GM23338 (cell line): ENCODE measurements at regions not wholly inside any gene's neighbourhood (a gene's known extent, or its start where the extent isn't known, plus 50 kb on each side); places are given as distances from the start of the nearest gene placed in this dataset.

Experiments
- ATAC-seq: fragments of 200-7000 bp; cut with Tn5 transposase; 3 replicates; pipeline ENCODE4 v1.9.1; 2020
- DNase-seq: peaks from one replicate; pipeline ENCODE4 v3.0.0-alpha.2; 2015; ENCODE audit warnings: low spot score
- H2AFZ ChIP-seq: fragments of 200-600 bp; sonication (generic); 2 replicates; pipeline ENCODE4 v1.8.0; 2016; ENCODE audit warnings: antibody characterized with exemption, mild to moderate bottlenecking, moderate library complexity
- H3F3A ChIP-seq: fragments of 200-600 bp; sonication (generic); replicated peaks from 2 replicates; pipeline ENCODE4 v1.8.0; 2017; ENCODE audit warnings: antibody characterized with exemption, mixed run types, low read depth
- H3K27ac ChIP-seq: fragments of 200-600 bp; sonication (generic); 2 replicates; pipeline ENCODE4 v1.6.1; 2016; ENCODE audit warnings: low read depth
- H3K27me3 ChIP-seq: fragments of 200-600 bp; sonication (generic); 2 replicates; pipeline ENCODE4 v1.8.0; 2016; ENCODE audit warnings: mild to moderate bottlenecking, mixed run types, moderate library complexity; ENCODE audit not compliant: insufficient read depth
- H3K36me3 ChIP-seq: fragments of 200-600 bp; sonication (generic); 2 replicates; pipeline ENCODE4 v1.8.0; 2016; ENCODE audit warnings: mild to moderate bottlenecking; ENCODE audit not compliant: insufficient read depth
- H3K4me1 ChIP-seq: fragments of 200-600 bp; sonication (generic); 2 replicates; pipeline ENCODE4 v1.8.0; 2016; ENCODE audit warnings: mild to moderate bottlenecking, moderate library complexity; ENCODE audit not compliant: insufficient read depth
- H3K4me2 ChIP-seq: fragments of 200-600 bp; sonication (generic); 2 replicates; pipeline ENCODE4 v1.7.1; 2017; ENCODE audit warnings: mixed run types
- H3K4me3 ChIP-seq: fragments of 200-600 bp; sonication (generic); 2 replicates; pipeline ENCODE4 v1.6.1; 2016; ENCODE audit warnings: mixed run types
- H3K79me2 ChIP-seq: fragments of 200-600 bp; sonication (generic); replicated peaks from 2 replicates; pipeline ENCODE4 v1.8.0; 2017; ENCODE audit warnings: mild to moderate bottlenecking; ENCODE audit not compliant: insufficient read depth
- H3K9me2 ChIP-seq: fragments of 200-600 bp; sonication (generic); 2 replicates; pipeline ENCODE4 v1.8.0; 2017; ENCODE audit not compliant: insufficient read depth
- H4K20me1 ChIP-seq: fragments of 200-600 bp; sonication (generic); replicated peaks from 2 replicates; pipeline ENCODE4 v1.8.0; 2017; ENCODE audit warnings: mild to moderate bottlenecking; ENCODE audit not compliant: insufficient read depth
- H3K27ac Mint-ChIP-seq: 2 replicates; pipeline ENCODE4 v1.8.0; 2020; ENCODE audit warnings: inconsistent platforms, mild to moderate bottlenecking, moderate library complexity, mixed read lengths
- H3K27me3 Mint-ChIP-seq: 3 replicates; pipeline ENCODE4 v1.8.0; 2022; ENCODE audit warnings: low read depth, mild to moderate bottlenecking, moderate library complexity, mixed read lengths, inconsistent platforms; ENCODE audit not compliant: insufficient read depth, poor library complexity
- H3K36me3 Mint-ChIP-seq: 3 replicates; pipeline ENCODE4 v1.8.0; 2021; ENCODE audit warnings: low read depth, mild to moderate bottlenecking, inconsistent platforms, moderate library complexity, mixed read lengths
- H3K4me1 Mint-ChIP-seq: 3 replicates; pipeline ENCODE4 v1.8.0; 2020; ENCODE audit warnings: mild to moderate bottlenecking, inconsistent platforms, mixed read lengths
- H3K4me3 Mint-ChIP-seq: 3 replicates; pipeline ENCODE4 v1.8.0; 2021; ENCODE audit warnings: moderate library complexity, mild to moderate bottlenecking, inconsistent platforms, mixed read lengths
- H3K9me3 Mint-ChIP-seq: 3 replicates; pipeline ENCODE4 v1.8.0; 2020; ENCODE audit warnings: moderate library complexity, mild to moderate bottlenecking, inconsistent platforms, mixed read lengths
- CREB1 ChIP-seq: fragments of 250-450 bp; sonication (Bioruptor Pico); IDR thresholded peaks from 2 replicates; pipeline ENCODE4 v1.5.0; 2020; ENCODE audit warnings: low read depth, mild to moderate bottlenecking, moderate library complexity
- ETS1 ChIP-seq: IDR thresholded peaks from 2 replicates; pipeline ENCODE4 v1.6.1; 2016; ENCODE audit warnings: antibody characterized with exemption
- EZH2 ChIP-seq: fragments of 200-600 bp; sonication (generic); IDR thresholded peaks from one replicate; pipeline ENCODE4 v1.8.0; 2017; ENCODE audit warnings: antibody characterized with exemption, mild to moderate bottlenecking, low read depth; ENCODE audit not compliant: unreplicated experiment
- EZH2phosphoT487 ChIP-seq: fragments of 200-600 bp; sonication (generic); IDR thresholded peaks from one replicate; pipeline ENCODE4 v1.8.1; 2018; ENCODE audit warnings: antibody characterized with exemption; ENCODE audit not compliant: unreplicated experiment
- JUNB ChIP-seq: IDR thresholded peaks from one replicate; pipeline ENCODE4 v1.6.1; 2016; ENCODE audit warnings: antibody characterized with exemption; ENCODE audit not compliant: unreplicated experiment
- NANOG ChIP-seq: IDR thresholded peaks from 2 replicates; pipeline ENCODE4 v1.6.1; 2016; ENCODE audit warnings: antibody characterized with exemption, borderline replicate concordance
- POLR2AphosphoS5 ChIP-seq: IDR thresholded peaks from 2 replicates; pipeline ENCODE4 v1.6.1; 2016; ENCODE audit warnings: antibody characterized with exemption, low read depth
- REST ChIP-seq: IDR thresholded peaks from one replicate; pipeline ENCODE4 v1.6.1; 2018; ENCODE audit warnings: antibody characterized with exemption; ENCODE audit not compliant: unreplicated experiment
- STAT1 ChIP-seq: IDR thresholded peaks from one replicate; pipeline ENCODE4 v1.6.1; 2016; ENCODE audit warnings: antibody characterized with exemption; ENCODE audit not compliant: unreplicated experiment
- ZNF331 ChIP-seq: fragments of 250-450 bp; sonication (Bioruptor Pico); IDR thresholded peaks from 2 replicates; pipeline ENCODE4 v1.5.0; 2020; ENCODE audit warnings: low read depth, mild to moderate bottlenecking, moderate library complexity
- TF ChIP-seq, protein P1 (sequence below), 2 experiments: fragments of 200-600 bp in 1 of 2; sonication (generic) in 1 of 2; conservative IDR thresholded peaks; 2 replicates each; pipeline versions ENCODE4 v1.5.1 to v1.6.1; 2016 to 2017; ENCODE audit warnings: antibody characterized with exemption in 2 of 2, low read depth in 2 of 2, mild to moderate bottlenecking in 2 of 2, moderate library complexity in 1 of 2

GRCh38 chr16:63216696-63217423 is 1180.6 kb upstream of the CDH8 start:
- Histone ChIP-seq H3K4me1 (peaks cover 5% of the 10 kb centered on the region; the same call in 1 of the 2 replicates), H3F3A (no peaks in the 10 kb centered on the region), H3K79me2 (no peaks in the 10 kb centered on the region), H3K4me3 (no peak overlapping the region), H3K27ac (no peak overlapping the region), H3K4me2 (no peak overlapping the region), H3K36me3 (no peaks in the 10 kb centered on the region), H3K27me3 (no peaks in the 10 kb centered on the region), H2AFZ (no peak overlapping the region), H3K9me2 (no peaks in the 10 kb centered on the region), H4K20me1 (no peaks in the 10 kb centered on the region)
- Mint-ChIP-seq H3K27me3 (no peaks in the 10 kb centered on the region), H3K36me3 (no peaks in the 10 kb centered on the region), H3K4me3 (no peak overlapping the region), H3K9me3 (no peaks in the 10 kb centered on the region), H3K4me1 (peaks cover 5% of the 10 kb centered on the region; the same call in 2 of the 3 replicates), H3K27ac (no peak overlapping the region)
- TF ChIP-seq REST (no peak), NANOG (no peak), ETS1 (no peak), POLR2AphosphoS5 (no peak), EZH2phosphoT487 (no peak), ZNF331 (CRISPR knock-in tag) (no peak), CREB1 (CRISPR knock-in tag) (no peak), STAT1 (no peak), JUNB (no peak), EZH2 (no peak)
- TF ChIP-seq, protein P1, sequence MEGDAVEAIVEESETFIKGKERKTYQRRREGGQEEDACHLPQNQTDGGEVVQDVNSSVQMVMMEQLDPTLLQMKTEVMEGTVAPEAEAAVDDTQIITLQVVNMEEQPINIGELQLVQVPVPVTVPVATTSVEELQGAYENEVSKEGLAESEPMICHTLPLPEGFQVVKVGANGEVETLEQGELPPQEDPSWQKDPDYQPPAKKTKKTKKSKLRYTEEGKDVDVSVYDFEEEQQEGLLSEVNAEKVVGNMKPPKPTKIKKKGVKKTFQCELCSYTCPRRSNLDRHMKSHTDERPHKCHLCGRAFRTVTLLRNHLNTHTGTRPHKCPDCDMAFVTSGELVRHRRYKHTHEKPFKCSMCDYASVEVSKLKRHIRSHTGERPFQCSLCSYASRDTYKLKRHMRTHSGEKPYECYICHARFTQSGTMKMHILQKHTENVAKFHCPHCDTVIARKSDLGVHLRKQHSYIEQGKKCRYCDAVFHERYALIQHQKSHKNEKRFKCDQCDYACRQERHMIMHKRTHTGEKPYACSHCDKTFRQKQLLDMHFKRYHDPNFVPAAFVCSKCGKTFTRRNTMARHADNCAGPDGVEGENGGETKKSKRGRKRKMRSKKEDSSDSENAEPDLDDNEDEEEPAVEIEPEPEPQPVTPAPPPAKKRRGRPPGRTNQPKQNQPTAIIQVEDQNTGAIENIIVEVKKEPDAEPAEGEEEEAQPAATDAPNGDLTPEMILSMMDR (conservative IDR thresholded peaks at IDR 0.05; ENCODE audit: low read depth in 2 of 2), result no peak
- DNase-seq, result no peak
- ATAC-seq, result no peak
